HepG2 (cell line): ENCODE measurements at regions not wholly inside any gene's neighbourhood (a gene's known extent, or its start where the extent isn't known, plus 50 kb on each side); places are given as distances from the start of the nearest gene placed in this dataset.

ENCODE experiments used
- ATAC-seq: fragments of 200-7000 bp; cut with Tn5 transposase; 3 replicates; pipeline ENCODE4 v1.9.1; 2020; ENCODE audit warnings: mild to moderate bottlenecking, moderate library complexity
- BruUV-seq: library from RNA; stranded (reverse); fragments of 400-500 nt; replicated peaks from 2 replicates; lab custom pipeline; 2021; lab: Mats Ljungman, UMichigan
- CTCF ChIA-PET: fragments of 300-600 bp; formaldehyde crosslinking; extraction: SDS; loops from one replicate; lab custom pipeline; 2021; ENCODE audit warnings: low total read pairs, inconsistent platforms, low intra/inter-chr PET ratio; lab: Yijun Ruan, JAX
- POLR2A ChIA-PET: fragments of 350-600 bp; sonication (Branson Sonifier 250); formaldehyde crosslinking; loops from one replicate; lab custom pipeline; 2020; ENCODE audit warnings: antibody characterized with exemption, inconsistent platforms; lab: Yijun Ruan, JAX
- DNase-seq: peaks from one replicate; pipeline ENCODE4 v3.0.0-alpha.2; 2015; ENCODE audit warnings: low spot score
- FAIRE-seq: peaks from 3 replicates; lab custom pipeline; 2011; peaks lifted over from hg19 to GRCh38; lab: Jason Lieb, UNC
- H2AFZ ChIP-seq: one replicate; pipeline ENCODE4 v1.6.1; 2011; ENCODE audit warnings: low read length, inconsistent platforms
- H3K27ac ChIP-seq: fragments of 300-600 bp; 3 replicates; pipeline ENCODE4 v1.8.0; 2011; ENCODE audit warnings: mixed run types, mild to moderate bottlenecking, mixed read lengths, low read length, inconsistent platforms; ENCODE audit not compliant: insufficient read depth; ENCODE audit errors: extremely low read length
- H3K27me3 ChIP-seq, 2 experiments: fragments of 200-600 bp in 1 of 2; 2 replicates in 1 of 2; 3 replicates in 1 of 2; pipeline versions ENCODE4 v1.6.0 to v1.8.0; 2011; ENCODE audit warnings: low read length in 2 of 2, mild to moderate bottlenecking in 2 of 2, moderate library complexity in 2 of 2, inconsistent platforms in 1 of 2; ENCODE audit not compliant: insufficient read depth in 2 of 2, control insufficient read depth in 1 of 2
- H3K36me3 ChIP-seq, 2 experiments: fragments of 200-600 bp in 1 of 2; replicated peaks in 1 of 2; 2 replicates in 1 of 2; 3 replicates in 1 of 2; pipeline versions ENCODE4 v1.5.1 to v1.8.0; 2011; ENCODE audit warnings: low read length in 2 of 2, inconsistent platforms in 1 of 2; ENCODE audit not compliant: insufficient read depth in 2 of 2, control insufficient read depth in 1 of 2
- H3K4me1 ChIP-seq: 2 replicates; pipeline ENCODE4 v1.5.1; 2012; ENCODE audit warnings: low read length, inconsistent platforms; ENCODE audit not compliant: insufficient read depth
- H3K4me2 ChIP-seq: 2 replicates; pipeline ENCODE4 v1.6.0; 2011; ENCODE audit warnings: low read depth, low read length, inconsistent platforms
- H3K4me3 ChIP-seq, 3 experiments: fragments of 200-600 bp in 1 of 3; sonication (generic), shearing (Covaris generic) in 1 of 3; replicated peaks in 1 of 3; 2 replicates each; pipeline ENCODE4 v1.5.1; 2011 to 2016; ENCODE audit warnings: low read length in 3 of 3, inconsistent platforms in 2 of 3, low read depth in 2 of 3, mild to moderate bottlenecking in 2 of 3, control low read depth in 1 of 3, mixed read lengths in 1 of 3; ENCODE audit not compliant: insufficient read depth in 1 of 3
- H3K79me2 ChIP-seq: one replicate; pipeline ENCODE4 v1.6.1; 2011; ENCODE audit warnings: low read length, inconsistent platforms; ENCODE audit not compliant: insufficient read depth
- H3K9ac ChIP-seq: 2 replicates; pipeline ENCODE4 v1.6.0; 2011; ENCODE audit warnings: mild to moderate bottlenecking, low read depth, low read length, inconsistent platforms; ENCODE audit not compliant: insufficient read depth
- H3K9me3 ChIP-seq: 2 replicates; pipeline ENCODE4 v1.5.1; 2012; ENCODE audit warnings: mild to moderate bottlenecking, low read length
- H4K20me1 ChIP-seq: 2 replicates; pipeline ENCODE4 v1.6.0; 2011; ENCODE audit warnings: inconsistent platforms, mild to moderate bottlenecking, low read length, moderate library complexity; ENCODE audit not compliant: insufficient read depth
- ADNP ChIP-seq: sonication (generic); formaldehyde crosslinking; IDR thresholded peaks from 2 replicates; pipeline ENCODE4 v1.4.0; 2020; ENCODE audit warnings: missing genetic modification reagents
- CREB1 ChIP-seq, 2 experiments: fragments of 450-650 bp in 1 of 2; IDR thresholded peaks; 2 replicates each; pipeline ENCODE4 v1.6.1; 2016 to 2017; ENCODE audit warnings: control low read depth in 1 of 2, mild to moderate bottlenecking in 1 of 2, missing compliant biosample characterization in 1 of 2, missing genetic modification characterization in 1 of 2
- HCFC1 ChIP-seq: fragments of 150-350 bp; IDR thresholded peaks from 2 replicates; pipeline ENCODE4 v1.6.1; 2014; ENCODE audit warnings: low read depth, low read length
- HOXA7 ChIP-seq: sonication (generic); formaldehyde crosslinking; IDR thresholded peaks from 2 replicates; pipeline ENCODE4 v1.8.1; 2022; ENCODE audit warnings: mild to moderate bottlenecking, missing genetic modification reagents, moderate library complexity
- MATR3 ChIP-seq: sonication (generic); formaldehyde crosslinking; IDR thresholded peaks from 2 replicates; pipeline ENCODE4 v1.4.0; 2020; ENCODE audit warnings: missing genetic modification reagents
- MXD4 ChIP-seq: IDR thresholded peaks from 2 replicates; pipeline ENCODE4 v1.6.1; 2016; ENCODE audit warnings: mild to moderate bottlenecking, missing biosample characterization, missing genetic modification reagents
- NCOA5 ChIP-seq: sonication (generic); formaldehyde crosslinking; IDR thresholded peaks from 2 replicates; pipeline ENCODE4 v1.4.0; 2020; ENCODE audit warnings: missing genetic modification reagents
- PHB2 ChIP-seq: fragments of 450-650 bp; IDR thresholded peaks from 2 replicates; pipeline ENCODE4 v1.6.1; 2018; ENCODE audit not compliant: partially characterized antibody
- RXRB ChIP-seq: IDR thresholded peaks from 2 replicates; pipeline ENCODE4 v1.6.1; 2016; ENCODE audit warnings: borderline replicate concordance, missing genetic modification reagents, missing compliant biosample characterization
- SSRP1 ChIP-seq: IDR thresholded peaks from 2 replicates; pipeline ENCODE4 v1.6.1; 2016; ENCODE audit warnings: control low read depth
- TP53 ChIP-seq: sonication (generic); formaldehyde crosslinking; conservative IDR thresholded peaks from 2 replicates; pipeline ENCODE4 v1.4.0; 2020; ENCODE audit warnings: missing genetic modification reagents
- ZNF160 ChIP-seq: sonication (generic); formaldehyde crosslinking; IDR thresholded peaks from 2 replicates; pipeline ENCODE4 v1.8.0; 2022; ENCODE audit warnings: mild to moderate bottlenecking, inconsistent platforms, missing genetic modification reagents
- ZNF253 ChIP-seq: sonication (generic); formaldehyde crosslinking; IDR thresholded peaks from 2 replicates; pipeline ENCODE4 v1.8.0; 2022; ENCODE audit warnings: mild to moderate bottlenecking, missing genetic modification reagents, borderline replicate concordance
- ZNF263 ChIP-seq: sonication (generic); formaldehyde crosslinking; IDR thresholded peaks from 2 replicates; pipeline ENCODE4 v1.4.0; 2020; ENCODE audit warnings: missing genetic modification reagents
- ZNF275 ChIP-seq: sonication (generic); formaldehyde crosslinking; IDR thresholded peaks from 2 replicates; pipeline ENCODE4 v1.8.0; 2022; ENCODE audit warnings: missing genetic modification reagents, mild to moderate bottlenecking, inconsistent platforms, borderline replicate concordance
- ZNF367 ChIP-seq: sonication (generic); formaldehyde crosslinking; IDR thresholded peaks from 2 replicates; pipeline ENCODE4 v1.4.0; 2020; ENCODE audit warnings: missing genetic modification reagents, borderline replicate concordance
- ZNF749 ChIP-seq: sonication (generic); formaldehyde crosslinking; IDR thresholded peaks from 2 replicates; pipeline ENCODE4 v1.8.0; 2022; ENCODE audit warnings: mild to moderate bottlenecking, missing genetic modification reagents, moderate library complexity, borderline replicate concordance
- ZNF780A ChIP-seq: sonication (generic); formaldehyde crosslinking; IDR thresholded peaks from 2 replicates; pipeline ENCODE4 v1.8.0; 2022; ENCODE audit warnings: mild to moderate bottlenecking, missing genetic modification reagents, moderate library complexity
- ZNF878 ChIP-seq: sonication (generic); formaldehyde crosslinking; IDR thresholded peaks from 2 replicates; pipeline ENCODE4 v1.8.1; 2023; ENCODE audit warnings: mild to moderate bottlenecking, missing genetic modification reagents, moderate library complexity
- ZZZ3 ChIP-seq: sonication (generic); formaldehyde crosslinking; IDR thresholded peaks from 2 replicates; pipeline ENCODE4 v1.4.0; 2020; ENCODE audit warnings: missing genetic modification reagents, mild to moderate bottlenecking, borderline replicate concordance
- WGBS: methylation state at CpG from one replicate; pipeline ENCODE4 v1.1.6; 2017; ENCODE audit warnings: low lambda C conversion rate; 5-methylcytosine and 5-hydroxymethylcytosine counted together
- in situ Hi-C: cut with HindIII; loops from 2 replicates; pipeline ENCODE4 v1.10.0; 2017; ENCODE audit warnings: low pct_unique_long_range_greater_than_20kb; ENCODE audit not compliant: extremely low pct_ligation_motif_present
- intact Hi-C: fragments of 100-400 bp; cut with micrococcal nuclease; formaldehyde crosslinking; loops from one replicate; pipeline ENCODE4 v1.10.0; 2022; ENCODE audit not compliant: unreplicated experiment
- TF ChIP-seq, protein P1 (sequence below): sonication (generic); formaldehyde crosslinking; IDR thresholded peaks from 2 replicates; pipeline ENCODE4 v1.4.0; 2020; ENCODE audit warnings: missing genetic modification reagents
- TF ChIP-seq, protein P2 (sequence below): sonication (generic); formaldehyde crosslinking; IDR thresholded peaks from 2 replicates; pipeline ENCODE4 v1.8.0; 2022; ENCODE audit warnings: mild to moderate bottlenecking, missing genetic modification reagents; ENCODE audit not compliant: insufficient replicate concordance

DNA sequence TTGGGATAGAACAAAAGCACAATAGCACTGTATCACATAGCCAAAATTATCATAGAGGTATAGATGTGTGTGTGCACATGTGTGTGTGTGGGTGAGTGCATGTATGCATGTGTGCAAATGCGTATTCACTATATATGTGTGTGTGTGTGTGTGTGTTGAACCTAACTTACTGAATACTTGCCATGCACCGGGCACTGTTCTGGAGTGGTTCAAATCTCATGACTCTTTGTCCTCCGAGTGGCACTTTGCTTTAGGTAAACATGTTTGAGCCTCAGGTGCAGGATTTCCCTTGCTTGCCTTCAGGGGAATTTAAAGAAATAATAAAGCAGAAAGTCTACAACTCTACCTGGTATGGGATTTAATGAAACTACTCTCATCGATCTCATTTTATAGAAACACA, 183.5 kb upstream of the GDNF start (continued):
- TF ChIP-seq, protein P1, sequence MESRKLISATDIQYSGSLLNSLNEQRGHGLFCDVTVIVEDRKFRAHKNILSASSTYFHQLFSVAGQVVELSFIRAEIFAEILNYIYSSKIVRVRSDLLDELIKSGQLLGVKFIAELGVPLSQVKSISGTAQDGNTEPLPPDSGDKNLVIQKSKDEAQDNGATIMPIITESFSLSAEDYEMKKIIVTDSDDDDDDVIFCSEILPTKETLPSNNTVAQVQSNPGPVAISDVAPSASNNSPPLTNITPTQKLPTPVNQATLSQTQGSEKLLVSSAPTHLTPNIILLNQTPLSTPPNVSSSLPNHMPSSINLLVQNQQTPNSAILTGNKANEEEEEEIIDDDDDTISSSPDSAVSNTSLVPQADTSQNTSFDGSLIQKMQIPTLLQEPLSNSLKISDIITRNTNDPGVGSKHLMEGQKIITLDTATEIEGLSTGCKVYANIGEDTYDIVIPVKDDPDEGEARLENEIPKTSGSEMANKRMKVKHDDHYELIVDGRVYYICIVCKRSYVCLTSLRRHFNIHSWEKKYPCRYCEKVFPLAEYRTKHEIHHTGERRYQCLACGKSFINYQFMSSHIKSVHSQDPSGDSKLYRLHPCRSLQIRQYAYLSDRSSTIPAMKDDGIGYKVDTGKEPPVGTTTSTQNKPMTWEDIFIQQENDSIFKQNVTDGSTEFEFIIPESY: no peak
- no peak for TF ChIP-seq ADNP
- TF ChIP-seq PHB2: no peak
- TF ChIP-seq, all 625 proteins: peak for 0

DNA sequence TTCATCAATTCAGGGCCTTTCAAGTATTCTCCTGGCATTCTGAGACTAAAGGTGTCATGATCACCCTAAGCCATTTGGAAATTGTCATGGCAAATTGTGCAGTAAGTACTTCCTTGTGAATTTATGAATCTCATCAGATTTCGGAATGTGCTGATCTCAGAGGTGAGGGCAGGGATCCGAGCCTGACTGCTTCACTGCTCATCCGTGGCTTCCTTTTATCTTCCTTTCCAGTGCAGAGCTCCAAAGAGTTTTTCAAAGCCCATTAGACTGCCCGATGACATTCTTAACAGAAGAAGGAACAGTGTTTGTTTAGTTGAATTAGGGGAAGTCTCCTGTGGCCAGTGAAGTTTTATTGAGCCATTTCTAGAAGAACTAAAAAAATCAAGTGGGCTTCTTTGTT, 182.8 kb upstream of the GDNF start:
- H3K79me2 ChIP-seq: no peaks in the 10 kb centered on the region
- no peak for FAIRE-seq
- ATAC-seq: no peak
- ChIA-PET POLR2A (no interaction called here), CTCF (no interaction called here)
- peaks cover 2 to 31% of the 10 kb centered on the region in 2 experiments; a peak in 3 of 5 replicates for H3K27me3 ChIP-seq
- H3K9ac ChIP-seq: no peak overlapping the region
- no peaks in the 10 kb centered on the region for H3K9me3 ChIP-seq
- DNase-seq: no peak
- BruUV-seq: no TSS peak
- H3K4me3 ChIP-seq: no peak overlapping the region
- H3K36me3 ChIP-seq: no peaks in the 10 kb centered on the region
- WGBS: 31% methylated on average over 4 of the region's 4 CpGs
- intact Hi-C loops (loop anchor here (10.0 kb wide), 1 partner anchor 142 kb away; no protein-coding TSS in a partner anchor), in situ Hi-C loops (no loop called here)
- H4K20me1 ChIP-seq: no peaks in the 10 kb centered on the region
- H3K4me1 ChIP-seq: peaks cover 24% of the 10 kb centered on the region
- H3K4me2 ChIP-seq: no peak overlapping the region
- no peak overlapping the region for H2AFZ ChIP-seq
- no peak overlapping the region for H3K27ac ChIP-seq
- TF ChIP-seq ZNF780A (no peak), RXRB (no peak), ZNF878 (no peak), TP53 (CRISPR knock-in tag) (no peak), ZNF263 (CRISPR knock-in tag) (no peak), MATR3 (CRISPR knock-in tag) (no peak), ZNF253 (CRISPR knock-in tag) (no peak), HCFC1 (no peak), ZNF749 (CRISPR knock-in tag) (no peak), HOXA7 (CRISPR knock-in tag) (no peak), ZZZ3 (CRISPR knock-in tag) (no peak), SSRP1 (CRISPR knock-in tag) (no peak), ZNF160 (CRISPR knock-in tag) (no peak), ZNF275 (CRISPR knock-in tag) (no peak), MXD4 (CRISPR knock-in tag) (no peak), ZNF367 (CRISPR knock-in tag) (no peak), NCOA5 (CRISPR knock-in tag) (no peak), CREB1 (IDR thresholded peaks at IDR 0.05) (no peak), CREB1 (CRISPR knock-in tag; IDR thresholded peaks at IDR 0.05) (no peak)
- TF ChIP-seq, protein P2, sequence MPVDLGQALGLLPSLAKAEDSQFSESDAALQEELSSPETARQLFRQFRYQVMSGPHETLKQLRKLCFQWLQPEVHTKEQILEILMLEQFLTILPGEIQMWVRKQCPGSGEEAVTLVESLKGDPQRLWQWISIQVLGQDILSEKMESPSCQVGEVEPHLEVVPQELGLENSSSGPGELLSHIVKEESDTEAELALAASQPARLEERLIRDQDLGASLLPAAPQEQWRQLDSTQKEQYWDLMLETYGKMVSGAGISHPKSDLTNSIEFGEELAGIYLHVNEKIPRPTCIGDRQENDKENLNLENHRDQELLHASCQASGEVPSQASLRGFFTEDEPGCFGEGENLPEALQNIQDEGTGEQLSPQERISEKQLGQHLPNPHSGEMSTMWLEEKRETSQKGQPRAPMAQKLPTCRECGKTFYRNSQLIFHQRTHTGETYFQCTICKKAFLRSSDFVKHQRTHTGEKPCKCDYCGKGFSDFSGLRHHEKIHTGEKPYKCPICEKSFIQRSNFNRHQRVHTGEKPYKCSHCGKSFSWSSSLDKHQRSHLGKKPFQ (CRISPR knock-in tag): no peak
